Astrocyte (in vitro differentiated cells and primary cell): ENCODE measurements at regions not wholly inside any gene's neighbourhood (a gene's known extent, or its start where the extent isn't known, plus 50 kb on each side); places are given as distances from the start of the nearest gene placed in this dataset.

ENCODE experiments used
- DNase-seq: peaks from one replicate; pipeline ENCODE4 v3.0.0-alpha.2; 2010; ENCODE audit warnings: low read depth
- FAIRE-seq: peaks from 2 replicates; lab custom pipeline; 2011; peaks lifted over from hg19 to GRCh38; lab: Jason Lieb, UNC
- H2AFZ ChIP-seq: 2 replicates; pipeline ENCODE4 v1.6.0; 2012; ENCODE audit warnings: low read depth, low read length, inconsistent platforms
- H3K27ac ChIP-seq: 2 replicates; pipeline ENCODE4 v1.5.1; 2011; ENCODE audit warnings: low read depth, low read length, inconsistent platforms
- H3K27me3 ChIP-seq: 2 replicates; pipeline ENCODE4 v1.6.0; 2011; ENCODE audit warnings: low read length, inconsistent platforms; ENCODE audit not compliant: insufficient read depth
- H3K36me3 ChIP-seq: 2 replicates; pipeline ENCODE4 v1.5.1; 2011; ENCODE audit warnings: low read length, inconsistent platforms; ENCODE audit not compliant: insufficient read depth
- H3K4me1 ChIP-seq: 2 replicates; pipeline ENCODE4 v1.5.1; 2011; ENCODE audit warnings: low read length, inconsistent platforms; ENCODE audit not compliant: insufficient read depth
- H3K4me2 ChIP-seq: 2 replicates; pipeline ENCODE4 v1.6.0; 2012; ENCODE audit warnings: low read length, inconsistent platforms
- H3K4me3 ChIP-seq: 2 replicates; pipeline ENCODE4 v1.5.1; 2011; ENCODE audit warnings: low read depth, mild to moderate bottlenecking, low read length, inconsistent platforms; ENCODE audit not compliant: insufficient read depth
- H3K79me2 ChIP-seq: 2 replicates; pipeline ENCODE4 v1.6.0; 2012; ENCODE audit warnings: mild to moderate bottlenecking, low read length, inconsistent platforms; ENCODE audit not compliant: insufficient read depth
- H3K9ac ChIP-seq: 2 replicates; pipeline ENCODE4 v1.6.0; 2012; ENCODE audit warnings: mild to moderate bottlenecking, low read length, inconsistent platforms
- H3K9me3 ChIP-seq: 2 replicates; pipeline ENCODE4 v1.5.1; 2012; ENCODE audit warnings: low read depth, mild to moderate bottlenecking, low read length, inconsistent platforms; ENCODE audit not compliant: insufficient read depth
- H4K20me1 ChIP-seq: 2 replicates; pipeline ENCODE4 v1.6.0; 2012; ENCODE audit warnings: low read length, inconsistent platforms; ENCODE audit not compliant: insufficient read depth
- H3K27ac Mint-ChIP-seq: one replicate; pipeline ENCODE4 v1.8.0; 2021; ENCODE audit warnings: mild to moderate bottlenecking, mixed read lengths; ENCODE audit not compliant: unreplicated experiment
- H3K27me3 Mint-ChIP-seq: one replicate; pipeline ENCODE4 v1.8.0; 2021; ENCODE audit warnings: low read depth, mixed read lengths; ENCODE audit not compliant: unreplicated experiment
- H3K36me3 Mint-ChIP-seq: one replicate; pipeline ENCODE4 v1.8.0; 2021; ENCODE audit warnings: low read depth, mixed read lengths; ENCODE audit not compliant: unreplicated experiment
- H3K4me1 Mint-ChIP-seq: one replicate; pipeline ENCODE4 v1.8.0; 2021; ENCODE audit warnings: low read depth, mixed read lengths; ENCODE audit not compliant: unreplicated experiment
- H3K4me3 Mint-ChIP-seq: one replicate; pipeline ENCODE4 v1.8.0; 2021; ENCODE audit warnings: mild to moderate bottlenecking, moderate library complexity, mixed read lengths; ENCODE audit not compliant: unreplicated experiment
- H3K9me3 Mint-ChIP-seq: one replicate; pipeline ENCODE4 v1.8.0; 2021; ENCODE audit warnings: mild to moderate bottlenecking, mixed read lengths; ENCODE audit not compliant: unreplicated experiment
- EZH2 ChIP-seq: IDR thresholded peaks from 2 replicates; pipeline ENCODE4 v1.6.1; 2012; ENCODE audit warnings: mild to moderate bottlenecking, low read length, inconsistent platforms; ENCODE audit not compliant: insufficient read depth
- TF ChIP-seq, protein P1 (sequence below): IDR thresholded peaks from 2 replicates; pipeline ENCODE4 v1.5.1; 2011; ENCODE audit warnings: low read depth, mild to moderate bottlenecking, inconsistent platforms, low read length, moderate library complexity; ENCODE audit not compliant: insufficient read depth

DNA sequence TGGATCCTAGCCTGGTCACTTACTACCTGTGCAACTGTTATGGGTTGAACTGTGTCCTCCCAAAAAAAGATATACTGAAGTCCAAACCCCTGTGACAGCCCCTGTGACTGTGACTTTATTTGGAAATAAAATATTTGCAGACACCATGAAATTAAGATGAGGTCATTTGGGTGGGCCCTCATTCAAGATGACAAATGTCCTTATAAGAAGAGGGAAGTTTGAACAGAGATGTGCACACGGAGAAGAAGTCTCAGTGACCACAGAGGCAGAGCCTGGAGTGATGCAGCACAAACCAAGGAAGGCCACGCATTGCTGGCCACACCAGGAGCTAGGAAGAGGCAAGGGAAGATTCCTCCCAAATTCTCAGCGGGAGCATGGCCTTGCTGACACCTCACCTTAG, 249.7 kb upstream of the RUNX1 start:
- Mint-ChIP-seq H3K9me3 (peaks cover 2% of the 10 kb centered on the region), H3K27ac (no peak overlapping the region), H3K36me3 (no peaks in the 10 kb centered on the region), H3K27me3 (no peaks in the 10 kb centered on the region), H3K4me3 (no peak overlapping the region), H3K4me1 (peaks cover 9% of the 10 kb centered on the region)
- TF ChIP-seq, protein P1, sequence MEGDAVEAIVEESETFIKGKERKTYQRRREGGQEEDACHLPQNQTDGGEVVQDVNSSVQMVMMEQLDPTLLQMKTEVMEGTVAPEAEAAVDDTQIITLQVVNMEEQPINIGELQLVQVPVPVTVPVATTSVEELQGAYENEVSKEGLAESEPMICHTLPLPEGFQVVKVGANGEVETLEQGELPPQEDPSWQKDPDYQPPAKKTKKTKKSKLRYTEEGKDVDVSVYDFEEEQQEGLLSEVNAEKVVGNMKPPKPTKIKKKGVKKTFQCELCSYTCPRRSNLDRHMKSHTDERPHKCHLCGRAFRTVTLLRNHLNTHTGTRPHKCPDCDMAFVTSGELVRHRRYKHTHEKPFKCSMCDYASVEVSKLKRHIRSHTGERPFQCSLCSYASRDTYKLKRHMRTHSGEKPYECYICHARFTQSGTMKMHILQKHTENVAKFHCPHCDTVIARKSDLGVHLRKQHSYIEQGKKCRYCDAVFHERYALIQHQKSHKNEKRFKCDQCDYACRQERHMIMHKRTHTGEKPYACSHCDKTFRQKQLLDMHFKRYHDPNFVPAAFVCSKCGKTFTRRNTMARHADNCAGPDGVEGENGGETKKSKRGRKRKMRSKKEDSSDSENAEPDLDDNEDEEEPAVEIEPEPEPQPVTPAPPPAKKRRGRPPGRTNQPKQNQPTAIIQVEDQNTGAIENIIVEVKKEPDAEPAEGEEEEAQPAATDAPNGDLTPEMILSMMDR, result no peak
- no peak for TF ChIP-seq EZH2
- no peak for DNase-seq
- Histone ChIP-seq H3K4me2 (no peak overlapping the region), H3K27ac (no peak overlapping the region), H3K36me3 (no peaks in the 10 kb centered on the region), H3K79me2 (no peaks in the 10 kb centered on the region), H3K4me3 (no peak overlapping the region), H3K4me1 (peaks cover 5% of the 10 kb centered on the region), H2AFZ (no peak overlapping the region), H3K9me3 (no peaks in the 10 kb centered on the region), H3K27me3 (no peaks in the 10 kb centered on the region), H3K9ac (no peak overlapping the region), H4K20me1 (no peaks in the 10 kb centered on the region)
- no peak for FAIRE-seq

DNA sequence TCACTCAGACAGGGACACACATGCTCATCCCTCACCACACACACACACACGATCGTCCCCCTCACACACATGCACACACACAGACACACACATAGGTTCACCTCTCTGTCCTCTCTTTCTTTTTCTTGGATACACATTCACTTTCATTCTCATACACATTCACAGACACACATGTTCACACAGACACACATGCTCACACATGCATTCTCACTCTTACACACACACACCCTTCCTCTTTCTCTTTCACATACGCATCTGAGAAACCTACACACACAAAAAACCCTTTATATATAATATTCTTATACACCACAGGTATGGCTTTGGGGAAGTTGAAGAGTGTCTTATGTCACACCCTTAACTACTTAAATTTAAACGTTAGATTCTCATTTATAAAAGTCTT, 248.6 kb upstream of the RUNX1 start:
- no peaks in the 10 kb centered on the region for H3K9me3 ChIP-seq
- TF ChIP-seq EZH2, result no peak
- TF ChIP-seq, protein P1, result no peak
- no peak overlapping the region for H3K4me3 ChIP-seq
- no peaks in the 10 kb centered on the region for H3K36me3 ChIP-seq
- H3K9me3 Mint-ChIP-seq, result no peaks in the 10 kb centered on the region
- H3K4me1 ChIP-seq, result peaks cover under 1% of the 10 kb centered on the region
- H3K27ac Mint-ChIP-seq, result no peak overlapping the region
- H3K4me3 Mint-ChIP-seq, result no peak overlapping the region
- H3K4me1 Mint-ChIP-seq, result peaks cover 6% of the 10 kb centered on the region
- no peaks in the 10 kb centered on the region for H4K20me1 ChIP-seq
- H3K9ac ChIP-seq, result no peak overlapping the region
- DNase-seq (no peak), FAIRE-seq (no peak)
- no peaks in the 10 kb centered on the region for H3K79me2 ChIP-seq
- no peak overlapping the region for H3K4me2 ChIP-seq
- H2AFZ ChIP-seq, result no peak overlapping the region
- no peaks in the 10 kb centered on the region for H3K27me3 ChIP-seq
- no peak overlapping the region for H3K27ac ChIP-seq
- H3K27me3 Mint-ChIP-seq, result no peaks in the 10 kb centered on the region
- H3K36me3 Mint-ChIP-seq, result no peaks in the 10 kb centered on the region

DNA sequence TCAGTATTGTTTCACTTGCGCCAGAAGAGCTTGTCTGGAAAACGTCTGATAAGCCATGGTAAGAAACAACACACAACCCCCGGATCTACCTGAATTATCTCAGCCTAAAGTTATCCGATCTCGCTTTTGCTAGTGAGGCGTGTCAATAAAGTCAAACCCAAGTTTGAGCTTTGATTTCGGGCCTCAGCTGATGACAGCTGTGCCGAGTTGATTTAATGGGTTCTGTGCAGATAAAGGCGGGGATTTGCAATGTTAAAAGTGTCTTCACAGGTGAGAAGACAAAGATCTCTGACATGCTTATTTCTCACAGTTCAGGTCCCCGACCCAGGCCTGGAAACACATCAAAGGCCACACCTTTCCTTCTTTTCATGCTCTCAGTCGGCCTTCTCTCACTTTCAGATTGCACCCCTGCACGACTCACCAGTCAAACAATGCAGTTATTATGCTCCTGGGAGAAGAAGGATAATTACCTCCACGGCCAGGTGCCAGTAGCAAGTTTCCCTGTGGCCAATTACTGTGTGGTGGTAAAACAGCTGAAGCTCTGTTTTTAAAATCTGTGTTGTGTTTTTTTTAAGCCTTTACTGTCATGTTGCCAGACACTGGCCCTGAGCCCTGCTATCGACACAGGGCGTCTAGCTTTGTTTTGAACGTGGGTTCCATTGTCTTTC, 245.3 kb upstream of the RUNX1 start:
- Mint-ChIP-seq H3K36me3 (no peaks in the 10 kb centered on the region), H3K4me1 (peaks cover 25% of the 10 kb centered on the region), H3K9me3 (no peaks in the 10 kb centered on the region), H3K27me3 (no peaks in the 10 kb centered on the region), H3K27ac (no peak overlapping the region), H3K4me3 (no peak overlapping the region)
- H4K20me1 ChIP-seq, result no peaks in the 10 kb centered on the region
- TF ChIP-seq EZH2, result no peak
- TF ChIP-seq, protein P1, result no peak
- no peak overlapping the region for H3K27ac ChIP-seq
- no peaks in the 10 kb centered on the region for H3K36me3 ChIP-seq
- DNase-seq (no peak), FAIRE-seq (no peak)
- no peaks in the 10 kb centered on the region for H3K27me3 ChIP-seq
- no peaks in the 10 kb centered on the region for H3K9me3 ChIP-seq
- H3K4me2 ChIP-seq, result no peak overlapping the region
- H2AFZ ChIP-seq, result peak overlapping the region; percentile 37
- no peak overlapping the region for H3K9ac ChIP-seq
- no peaks in the 10 kb centered on the region for H3K79me2 ChIP-seq
- no peak overlapping the region for H3K4me3 ChIP-seq
- peaks cover 9% of the 10 kb centered on the region for H3K4me1 ChIP-seq
